T-cell (primary cell): ENCODE measurements at regions not wholly inside any gene's neighbourhood (a gene's known extent, or its start where the extent isn't known, plus 50 kb on each side); places are given as distances from the start of the nearest gene placed in this dataset.
"Not testable (repeated sequence)": the region's sequence is repeated elsewhere in the genome, so short reads cannot be mapped to it uniquely, and the experiment has no call there.

Source experiments
- ATAC-seq, 4 experiments: fragments of 200-7000 bp in 3 of 4; fragments of 150-1000 bp in 1 of 4; cut with Tn5 transposase; replicated peaks in 1 of 4; 1 replicate in 3 of 4; 2 replicates in 1 of 4; pipeline ENCODE4 v1.10.0; 2021; ENCODE audit warnings: moderate library complexity in 3 of 4, mild to moderate bottlenecking in 2 of 4, moderate number of reproducible peaks in 1 of 4
- CTCF ChIA-PET, 2 donors: fragments of 300-600 bp; sonication (Branson Sonifier 250); formaldehyde crosslinking; loops; one replicate each; lab custom pipeline; 2022; ENCODE audit warnings: antibody characterized with exemption in 2 of 2; lab: Charles Lee
- POLR2A ChIA-PET, 2 donors: fragments of 300-600 bp; sonication (Branson Sonifier 250); formaldehyde crosslinking; loops; one replicate each; lab custom pipeline; 2022; ENCODE audit warnings: antibody characterized with exemption in 2 of 2; lab: Charles Lee
- DNase-seq, 35 experiments: peaks; one replicate each; pipeline versions ENCODE4 v3.0.0 to v3.0.0-alpha.2; 2013 to 2023
- H3K27ac ChIP-seq: one replicate; pipeline ENCODE4 v1.5.1; 2013; ENCODE audit warnings: low read length
- H3K27me3 ChIP-seq, 2 experiments: replicated peaks in 1 of 2; 1 replicate in 1 of 2; 2 replicates in 1 of 2; pipeline versions ENCODE4 v1.6.1 to v1.7.0; 2013; ENCODE audit warnings: low read length in 1 of 2, mixed read lengths in 1 of 2; ENCODE audit not compliant: control insufficient read depth in 2 of 2, insufficient read depth in 2 of 2; ENCODE audit errors: extremely low read depth in 1 of 2
- H3K36me3 ChIP-seq, 2 donors: 1 replicate in 1 of 2; 2 replicates in 1 of 2; pipeline versions ENCODE4 v1.6.1 to v1.7.0; 2013; ENCODE audit warnings: low read length in 1 of 2; ENCODE audit not compliant: control insufficient read depth in 2 of 2, insufficient read depth in 1 of 2; ENCODE audit errors: extremely low read depth in 1 of 2
- H3K4me1 ChIP-seq, 2 experiments: 1 replicate in 1 of 2; 2 replicates in 1 of 2; pipeline versions ENCODE4 v1.6.1 to v1.7.0; 2013; ENCODE audit warnings: low read length in 2 of 2, mixed read lengths in 1 of 2; ENCODE audit not compliant: insufficient read depth in 2 of 2, control insufficient read depth in 1 of 2; ENCODE audit errors: extremely low read depth in 1 of 2
- H3K4me3 ChIP-seq, 2 donors: 1 replicate in 1 of 2; 2 replicates in 1 of 2; pipeline versions ENCODE4 v1.5.1 to v1.7.0; 2013; ENCODE audit warnings: mild to moderate bottlenecking in 2 of 2, low read length in 1 of 2, moderate library complexity in 1 of 2; ENCODE audit not compliant: control insufficient read depth in 1 of 2; ENCODE audit errors: extremely low read depth in 1 of 2
- H3K9me3 ChIP-seq: 2 replicates; pipeline ENCODE4 v1.7.0; 2013
- H3K27ac Mint-ChIP-seq, 2 donors: one replicate each; pipeline ENCODE4 v1.8.0; 2020 to 2021; ENCODE audit warnings: mild to moderate bottlenecking in 2 of 2, mixed read lengths in 2 of 2
- H3K27me3 Mint-ChIP-seq, 2 donors: one replicate each; pipeline ENCODE4 v1.8.0; 2021 to 2022; ENCODE audit warnings: mixed read lengths in 2 of 2
- H3K36me3 Mint-ChIP-seq: one replicate; pipeline ENCODE4 v1.8.0; 2021; ENCODE audit warnings: mixed read lengths
- H3K4me1 Mint-ChIP-seq, 3 donors: one replicate each; pipeline ENCODE4 v1.8.0; 2020 to 2022; ENCODE audit warnings: mixed read lengths in 3 of 3, mild to moderate bottlenecking in 1 of 3
- H3K4me3 Mint-ChIP-seq, 3 donors: one replicate each; pipeline ENCODE4 v1.8.0; 2020 to 2022; ENCODE audit warnings: mild to moderate bottlenecking in 3 of 3, mixed read lengths in 3 of 3, moderate library complexity in 3 of 3
- H3K9me3 Mint-ChIP-seq, 3 donors: one replicate each; pipeline ENCODE4 v1.8.0; 2020 to 2022; ENCODE audit warnings: mixed read lengths in 3 of 3
- WGBS: methylation state at CpG from one replicate; pipeline ENCODE4 v1.1.5; 2013; ENCODE audit warnings: missing lambda C conversion rate; ENCODE audit not compliant: insufficient coverage; 5-methylcytosine and 5-hydroxymethylcytosine counted together

DNA sequence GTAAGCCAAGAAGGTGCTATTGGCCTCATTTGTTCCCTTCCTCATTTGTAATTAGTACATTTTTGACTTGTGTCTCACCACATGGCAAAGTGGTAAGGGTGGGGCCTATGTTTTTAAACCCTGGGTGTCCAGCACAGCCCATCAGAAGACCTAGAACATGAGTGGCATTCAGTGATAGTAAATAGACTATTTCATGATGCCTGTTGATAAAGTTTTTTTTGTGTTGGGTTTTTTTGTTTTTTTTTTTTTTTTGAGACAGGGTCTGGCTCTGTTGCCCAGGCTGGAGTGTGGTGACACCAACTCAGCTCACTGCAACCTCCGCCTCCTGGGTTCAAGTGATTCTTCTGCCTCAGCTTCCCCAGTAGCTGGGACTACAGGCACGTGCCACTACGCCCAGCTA is 74.8 kb downstream of the DOP1B start:
- H3K4me1 Mint-ChIP-seq: peaks cover 9 to 14% (median 10%) of the 10 kb centered on the region in 3 donors
- H3K36me3 Mint-ChIP-seq: peaks cover 42% of the 10 kb centered on the region
- WGBS: 100% methylated on average over 1 of the region's 3 CpGs
- not testable (repeated sequence) for H3K4me1 ChIP-seq, DNase-seq, H3K27ac ChIP-seq, H3K27me3 ChIP-seq, H3K4me3 Mint-ChIP-seq, ATAC-seq, H3K4me3 ChIP-seq, H3K9me3 ChIP-seq, H3K9me3 Mint-ChIP-seq, H3K27ac Mint-ChIP-seq, H3K27me3 Mint-ChIP-seq
- peaks cover 12 to 38% of the 10 kb centered on the region in 2 donors for H3K36me3 ChIP-seq
- ChIA-PET POLR2A (interaction anchor here in 1 of 2 donors (0.6 kb wide), 1 partner anchor 78 kb away, joined by 3 read pairs; no protein-coding TSS in a partner anchor), CTCF (interaction anchor here in 1 of 2 donors (0.7 kb wide), 1 partner anchor 555 kb away, joined by 3 read pairs; no protein-coding TSS in a partner anchor)

DNA sequence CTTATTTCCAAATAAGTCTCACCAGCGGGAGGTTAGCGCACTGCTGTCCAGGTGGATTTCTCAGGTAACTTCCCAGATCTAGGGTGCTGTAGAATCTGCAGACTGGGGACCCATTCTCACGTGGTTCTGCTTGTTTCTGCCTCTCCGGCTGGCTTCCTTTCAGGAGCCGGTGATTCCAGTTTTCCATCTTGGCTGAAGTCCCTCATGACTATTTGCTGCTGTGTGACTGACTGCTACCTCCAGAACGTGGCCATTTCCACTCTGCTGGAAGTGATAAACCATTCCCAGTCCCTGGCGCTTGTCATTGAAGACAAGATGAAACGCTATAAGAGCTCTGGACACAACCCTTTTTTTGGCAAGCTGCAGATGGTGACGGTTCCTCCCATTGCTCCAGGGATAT is 76.0 kb downstream of the DOP1B start:
- CTCF ChIA-PET: no interaction called here
- Mint-ChIP-seq H3K36me3 (peaks cover 42% of the 10 kb centered on the region), H3K27me3 (no peaks in the 10 kb centered on the region), H3K27ac (no peak overlapping the region), H3K4me3 (no peak overlapping the region), H3K4me1 (peaks cover 9 to 14% (median 10%) of the 10 kb centered on the region in 3 donors), H3K9me3 (no peaks in the 10 kb centered on the region)
- ATAC-seq (no peak), DNase-seq (no peak)
- Histone ChIP-seq H3K27ac (no peak overlapping the region), H3K27me3 (no peaks in the 10 kb centered on the region), H3K9me3 (no peaks in the 10 kb centered on the region), H3K36me3 (peaks cover 12 to 42% of the 10 kb centered on the region in 2 donors), H3K4me3 (no peak overlapping the region), H3K4me1 (peaks cover 0 to 3% of the 10 kb centered on the region in 2 experiments)
- WGBS: 87% methylated on average over 8 of the region's 9 CpGs
- POLR2A ChIA-PET: no interaction called here

DNA sequence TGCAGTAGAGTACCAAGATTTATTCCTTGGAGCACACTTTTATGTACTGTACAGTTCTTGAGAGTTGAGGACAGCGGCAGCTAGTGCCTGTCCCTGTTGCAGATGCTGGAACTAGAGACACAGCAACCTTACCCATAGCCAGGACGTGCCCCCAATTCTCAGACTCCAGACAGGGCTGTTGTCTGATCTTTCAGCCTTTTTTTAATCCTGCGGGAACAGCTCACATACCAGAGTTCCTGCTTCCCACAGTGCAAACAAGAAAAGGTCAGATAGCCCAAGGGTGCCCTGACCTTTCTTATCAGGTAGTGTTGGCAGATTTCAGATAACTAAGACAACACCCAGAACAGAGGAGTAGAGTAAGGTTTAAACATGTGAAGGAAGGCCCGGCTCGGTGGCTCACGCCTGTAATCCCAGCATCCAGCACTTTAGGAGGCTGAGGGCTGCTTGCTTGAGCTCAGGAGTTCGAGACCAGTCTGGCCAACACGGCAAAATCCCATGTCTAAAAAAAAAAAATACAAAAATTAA is 78.5 kb downstream of the DOP1B start:
- Mint-ChIP-seq H3K9me3 (no peaks in the 10 kb centered on the region), H3K4me3 (no peak overlapping the region), H3K27ac (no peak overlapping the region), H3K4me1 (peaks cover 9 to 14% (median 10%) of the 10 kb centered on the region in 3 donors), H3K27me3 (no peaks in the 10 kb centered on the region), H3K36me3 (peaks cover 41% of the 10 kb centered on the region)
- ATAC-seq (no peak), DNase-seq (no peak)
- Histone ChIP-seq H3K27ac (no peak overlapping the region), H3K9me3 (no peaks in the 10 kb centered on the region), H3K4me3 (no peak overlapping the region), H3K27me3 (no peaks in the 10 kb centered on the region), H3K4me1 (peaks cover 0 to 3% of the 10 kb centered on the region in 2 experiments), H3K36me3 (peaks cover 9 to 47% of the 10 kb centered on the region in 2 donors)
- ChIA-PET CTCF (interaction anchor here in 1 of 2 donors (0.6 kb wide), 1 partner anchor 747 kb away, joined by 3 read pairs; no protein-coding TSS in a partner anchor), POLR2A (no interaction called here)
- 100% methylated on average over 3 of the region's 8 CpGs for WGBS

DNA sequence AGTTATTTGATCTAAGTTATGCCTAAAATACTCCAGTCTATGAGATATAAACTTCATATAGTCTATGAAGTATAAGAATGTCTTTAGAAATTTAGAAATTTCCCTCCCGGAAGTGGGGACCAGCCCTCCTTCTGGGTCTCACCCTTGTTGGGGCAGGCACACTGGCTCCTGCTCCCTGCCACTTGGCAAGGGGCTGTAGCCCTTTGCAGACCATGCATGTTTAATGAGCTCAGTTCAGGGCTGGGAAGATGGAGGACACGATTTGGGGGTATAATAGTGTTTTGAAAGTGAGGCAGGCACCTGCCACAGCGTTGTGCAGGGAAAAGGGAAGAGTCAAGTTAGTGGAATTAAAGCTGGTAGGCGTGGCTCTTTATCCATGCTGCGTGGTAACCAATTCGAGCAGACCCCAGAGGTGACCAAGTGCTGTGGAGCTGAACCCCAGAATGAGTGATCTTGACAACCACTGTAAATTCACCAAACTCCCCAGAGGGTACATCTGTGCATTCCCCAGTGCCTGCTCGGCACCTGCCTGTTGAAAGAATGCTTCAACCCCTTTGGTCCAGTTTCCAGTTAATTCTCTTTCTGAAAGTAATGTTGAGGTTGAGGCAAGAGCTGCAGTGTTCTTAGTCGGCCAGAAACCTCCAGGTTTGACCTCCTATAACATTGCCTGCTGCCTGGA is 79.6 kb downstream of the DOP1B start:
- WGBS: 92% methylated on average over 2 of the region's 8 CpGs
- DNase-seq (no peak), ATAC-seq (no peak)
- Mint-ChIP-seq H3K27me3 (no peaks in the 10 kb centered on the region), H3K27ac (no peak overlapping the region), H3K4me1 (peaks cover 9 to 14% (median 12%) of the 10 kb centered on the region in 3 donors), H3K9me3 (no peaks in the 10 kb centered on the region), H3K36me3 (peaks cover 34% of the 10 kb centered on the region), H3K4me3 (no peak overlapping the region)
- H3K27me3 ChIP-seq: no peaks in the 10 kb centered on the region
- no peaks in the 10 kb centered on the region for H3K9me3 ChIP-seq
- H3K36me3 ChIP-seq: peaks cover 5 to 37% of the 10 kb centered on the region in 2 donors
- H3K27ac ChIP-seq: no peak overlapping the region
- ChIA-PET CTCF (interaction anchor here in 1 of 2 donors (0.7 kb wide), 1 partner anchor 10 kb away, joined by 3 read pairs; no protein-coding TSS in a partner anchor), POLR2A (no interaction called here)
- H3K4me1 ChIP-seq: peaks cover 0 to 3% of the 10 kb centered on the region in 2 experiments
- H3K4me3 ChIP-seq: no peak overlapping the region

DNA sequence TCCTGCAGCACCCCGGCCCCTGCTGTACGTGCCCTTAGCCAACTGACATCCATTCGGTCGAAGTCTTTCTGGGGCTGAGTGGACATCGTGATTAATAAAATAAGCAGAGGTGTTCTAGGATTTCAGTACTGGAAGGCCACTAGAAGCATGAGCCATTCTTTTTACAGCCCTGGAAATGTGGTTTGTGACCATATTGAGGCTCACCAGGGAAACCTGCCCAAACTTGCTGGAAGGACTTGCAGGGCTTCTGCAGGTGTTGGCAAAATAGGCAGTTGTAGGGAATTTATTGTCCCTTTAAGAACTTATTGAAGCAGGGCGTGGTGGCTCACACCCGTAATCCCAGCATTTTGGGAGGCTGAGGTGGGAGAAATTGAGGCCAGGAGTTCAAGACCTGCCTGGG is 80.8 kb downstream of the DOP1B start:
- Mint-ChIP-seq H3K27ac (peak overlapping the region in 1 of 2 donors; percentile 44), H3K27me3 (no peaks in the 10 kb centered on the region), H3K4me1 (peaks cover 9 to 14% (median 12%) of the 10 kb centered on the region in 3 donors), H3K9me3 (no peaks in the 10 kb centered on the region), H3K4me3 (no peak overlapping the region), H3K36me3 (peaks cover 30% of the 10 kb centered on the region)
- ATAC-seq (no peak), DNase-seq (no peak)
- CTCF ChIA-PET: no interaction called here
- peaks cover 2 to 29% of the 10 kb centered on the region in 2 donors for H3K36me3 ChIP-seq
- H3K4me1 ChIP-seq: peaks cover 0 to 3% of the 10 kb centered on the region in 2 experiments
- no peaks in the 10 kb centered on the region for H3K27me3 ChIP-seq
- no peak overlapping the region for H3K27ac ChIP-seq
- 100% methylated on average over 3 of the region's 7 CpGs for WGBS
- no peak overlapping the region for H3K4me3 ChIP-seq
- POLR2A ChIA-PET: no interaction called here
- H3K9me3 ChIP-seq: no peaks in the 10 kb centered on the region

DNA sequence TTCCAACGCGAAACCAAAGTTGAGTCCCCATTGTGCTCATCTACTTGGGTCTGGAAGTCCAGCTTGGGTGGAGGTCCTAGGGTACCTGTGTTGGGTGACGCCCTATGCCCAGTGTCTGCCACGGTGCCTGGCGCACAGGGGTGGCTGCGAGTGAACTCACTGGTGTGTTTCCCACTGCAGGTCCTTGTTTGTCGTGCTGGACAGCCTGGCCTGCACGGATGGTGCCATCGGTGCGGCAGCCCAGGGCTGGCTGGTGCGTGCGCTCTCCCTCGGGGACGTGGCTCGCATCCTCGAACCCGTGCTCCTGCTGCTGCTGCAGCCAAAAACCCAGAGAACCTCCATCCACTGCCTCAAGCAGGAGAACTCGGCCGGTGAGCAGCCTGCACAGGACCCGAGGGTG is 80.4 kb upstream of the MORC3 start:
- no peaks in the 10 kb centered on the region for H3K9me3 ChIP-seq
- no peak overlapping the region for H3K27ac Mint-ChIP-seq
- H3K4me1 Mint-ChIP-seq: peaks cover 0 to 5% (median 0%) of the 10 kb centered on the region in 3 donors
- ChIA-PET CTCF (no interaction called here), POLR2A (no interaction called here)
- H3K27ac ChIP-seq: no peak overlapping the region
- no peaks in the 10 kb centered on the region for H3K27me3 Mint-ChIP-seq
- no peaks in the 10 kb centered on the region for H3K27me3 ChIP-seq
- no peak for DNase-seq
- no peak for ATAC-seq
- 96% methylated on average over 10 of the region's 20 CpGs for WGBS
- peaks cover 2 to 21% of the 10 kb centered on the region in 2 donors for H3K36me3 ChIP-seq
- no peak overlapping the region for H3K4me3 ChIP-seq
- H3K9me3 Mint-ChIP-seq: no peaks in the 10 kb centered on the region
- no peaks in the 10 kb centered on the region for H3K4me1 ChIP-seq
- H3K4me3 Mint-ChIP-seq: no peak overlapping the region
- H3K36me3 Mint-ChIP-seq: peaks cover 21% of the 10 kb centered on the region
